Gastrocnemius medialis (tissue), 4 donors: ENCODE measurements at regions not wholly inside any gene's neighbourhood (a gene's known extent, or its start where the extent isn't known, plus 50 kb on each side); places are given as distances from the start of the nearest gene placed in this dataset.

Experiments used
- POLR2A ChIP-seq, 2 donors: fragments of 450-650 bp; IDR thresholded peaks; one replicate each; pipeline ENCODE4 v1.6.1; 2017; ENCODE audit warnings: antibody characterized with exemption in 2 of 2, mild to moderate bottlenecking in 2 of 2, moderate library complexity in 2 of 2
- TF ChIP-seq, protein P1 (sequence below), 5 experiments: fragments of 450-650 bp in 3 of 5; fragments of 200-600 bp in 2 of 5; sonication (generic) in 2 of 5; IDR thresholded peaks in 4 of 5; conservative IDR thresholded peaks in 1 of 5; 1 replicate in 4 of 5; 2 replicates in 1 of 5; pipeline ENCODE4 v1.5.1; 2016 to 2019; ENCODE audit warnings: antibody characterized with exemption in 5 of 5, mild to moderate bottlenecking in 3 of 5, moderate library complexity in 3 of 5

- TF ChIP-seq POLR2A (IDR thresholded peaks at IDR 0.05), result no peak
- TF ChIP-seq, protein P1, sequence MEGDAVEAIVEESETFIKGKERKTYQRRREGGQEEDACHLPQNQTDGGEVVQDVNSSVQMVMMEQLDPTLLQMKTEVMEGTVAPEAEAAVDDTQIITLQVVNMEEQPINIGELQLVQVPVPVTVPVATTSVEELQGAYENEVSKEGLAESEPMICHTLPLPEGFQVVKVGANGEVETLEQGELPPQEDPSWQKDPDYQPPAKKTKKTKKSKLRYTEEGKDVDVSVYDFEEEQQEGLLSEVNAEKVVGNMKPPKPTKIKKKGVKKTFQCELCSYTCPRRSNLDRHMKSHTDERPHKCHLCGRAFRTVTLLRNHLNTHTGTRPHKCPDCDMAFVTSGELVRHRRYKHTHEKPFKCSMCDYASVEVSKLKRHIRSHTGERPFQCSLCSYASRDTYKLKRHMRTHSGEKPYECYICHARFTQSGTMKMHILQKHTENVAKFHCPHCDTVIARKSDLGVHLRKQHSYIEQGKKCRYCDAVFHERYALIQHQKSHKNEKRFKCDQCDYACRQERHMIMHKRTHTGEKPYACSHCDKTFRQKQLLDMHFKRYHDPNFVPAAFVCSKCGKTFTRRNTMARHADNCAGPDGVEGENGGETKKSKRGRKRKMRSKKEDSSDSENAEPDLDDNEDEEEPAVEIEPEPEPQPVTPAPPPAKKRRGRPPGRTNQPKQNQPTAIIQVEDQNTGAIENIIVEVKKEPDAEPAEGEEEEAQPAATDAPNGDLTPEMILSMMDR (IDR thresholded peaks at IDR 0.05 in 4 of 5, conservative IDR thresholded peaks at IDR 0.05 in 1 of 5), result no peak
Observed at GRCh38 chr2:146444987-146445386, 1399.8 kb upstream of the ACVR2A start.
